Stimulated activated CD8-positive, alpha-beta memory T cell treated with anti-CD3 and anti-CD28 coated beads, Interleukin-7, amount 100 ng/mL, for 4 hours (primary cell): ENCODE measurements at regions not wholly inside any gene's neighbourhood (a gene's known extent, or its start where the extent isn't known, plus 50 kb on each side); places are given as distances from the start of the nearest gene placed in this dataset.
"Not testable (repeated sequence)": the region's sequence is repeated elsewhere in the genome, so short reads cannot be mapped to it uniquely, and the experiment has no call there.

Source experiments
- DNase-seq, 2 donors: peaks; one replicate each; pipeline ENCODE4 v3.0.0-alpha.2; 2020; ENCODE audit warnings: low read depth in 2 of 2

GRCh38 chr6:16949716-16950115, 152.1 kb upstream of the STMND1 start:
- no peak for DNase-seq

- no peak for DNase-seq
Measured at GRCh38 chr6:16948396-16948795, 153.5 kb upstream of the STMND1 start.

GRCh38 chr6:16947375-16948015, 154.4 kb upstream of the STMND1 start:
- no peak for DNase-seq

GRCh38 chr6:16944596-16944995, 157.3 kb upstream of the STMND1 start:
- DNase-seq, result no peak

GRCh38 chr6:16939839-16940238, 162.0 kb upstream of the STMND1 start:
- no peak for DNase-seq

GRCh38 chr6:16939351-16939750, 162.5 kb upstream of the STMND1 start:
- no peak for DNase-seq

- DNase-seq, result no peak
Measured at GRCh38 chr6:16936893-16937292, 165.0 kb upstream of the STMND1 start.

GRCh38 chr6:16933961-16934360, 167.9 kb upstream of the STMND1 start:
- no peak for DNase-seq

- DNase-seq, result no peak
Measured at GRCh38 chr6:16933532-16933931, 168.3 kb upstream of the STMND1 start.

- no peak for DNase-seq
Measured at GRCh38 chr6:16932920-16933319, 168.9 kb upstream of the STMND1 start.

GRCh38 chr6:16931079-16931478, 169.8 kb upstream of the ATXN1 start:
- DNase-seq, result not testable (repeated sequence)

- no peak for DNase-seq
Measured at GRCh38 chr6:16930432-16930831, 169.2 kb upstream of the ATXN1 start.

- DNase-seq, result no peak
Measured at GRCh38 chr6:16929809-16930208, 168.5 kb upstream of the ATXN1 start.

GRCh38 chr6:16928387-16928786, 167.1 kb upstream of the ATXN1 start:
- DNase-seq, result no peak

GRCh38 chr6:16927205-16927604, 165.9 kb upstream of the ATXN1 start:
- DNase-seq, result no peak

GRCh38 chr6:16925461-16925860, 164.2 kb upstream of the ATXN1 start:
- no peak for DNase-seq

GRCh38 chr6:16922282-16922681, 161.0 kb upstream of the ATXN1 start:
- no peak for DNase-seq

GRCh38 chr6:16921399-16922110, 160.3 kb upstream of the ATXN1 start:
- no peak for DNase-seq

GRCh38 chr6:16918586-16918985, 157.3 kb upstream of the ATXN1 start:
- no peak for DNase-seq

- DNase-seq, result no peak
Measured at GRCh38 chr6:16914184-16914583, 152.9 kb upstream of the ATXN1 start.

- DNase-seq, result no peak
Measured at GRCh38 chr6:16912756-16913155, 151.5 kb upstream of the ATXN1 start.

GRCh38 chr6:16911088-16911487, 149.8 kb upstream of the ATXN1 start:
- DNase-seq, result no peak

- DNase-seq, result no peak
Measured at GRCh38 chr6:16909658-16910360, 148.5 kb upstream of the ATXN1 start.
